ENCODE measurements at regions not wholly inside any gene's neighbourhood (a gene's known extent, or its start where the extent isn't known, plus 50 kb on each side); places are given as distances from the start of the nearest gene placed in this dataset.

GRCh38 chr20:11255860-11256259 lies 582.1 kb upstream of the JAG1 start:
- TF ChIP-seq CTCF (conservative IDR thresholded peaks at IDR 0.05 in 1 of 2, IDR thresholded peaks at IDR 0.05 in 1 of 2; ENCODE audit: extremely low read depth in 1 of 2, insufficient read depth in 1 of 2, low read depth in 1 of 2, low read length in 2 of 2) (no peak), EZH2 (IDR thresholded peaks at IDR 0.05; ENCODE audit: borderline replicate concordance, low read length) (no peak)

Data from mammary epithelial cell (primary cell).